NCI-H1930 (cell line): ENCODE measurements at regions not wholly inside any gene's neighbourhood (a gene's known extent, or its start where the extent isn't known, plus 50 kb on each side); places are given as distances from the start of the nearest gene placed in this dataset.

Experiments
- DNase-seq, 2 experiments: peaks; one replicate each; lab custom pipeline; 2025; lab: John Stamatoyannopoulos, UW

DNA sequence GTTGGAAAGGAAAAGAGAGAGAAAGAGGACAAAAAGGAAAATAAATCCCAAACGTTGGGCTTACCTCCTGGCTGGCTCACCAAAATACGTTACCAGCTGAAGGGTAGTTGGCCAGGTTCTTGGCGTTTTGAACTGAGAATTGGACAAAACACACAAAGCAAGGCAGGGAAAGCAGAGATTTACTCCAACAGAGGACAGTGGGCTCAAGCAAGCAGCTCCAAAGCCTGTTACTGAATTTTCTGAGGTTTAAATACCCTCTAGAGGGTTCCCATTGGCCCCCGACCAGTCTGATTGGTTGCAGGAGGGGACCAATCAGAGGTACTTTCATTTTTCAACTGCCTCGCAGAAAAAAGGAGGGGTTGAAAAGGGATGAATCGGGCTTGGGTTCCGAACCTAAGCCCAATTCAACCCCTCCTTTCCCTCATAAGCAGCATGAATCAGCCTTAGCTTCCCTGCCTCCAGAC is 55.6 kb upstream of the ALOX12 start:
- DNase-seq = no peak

DNA sequence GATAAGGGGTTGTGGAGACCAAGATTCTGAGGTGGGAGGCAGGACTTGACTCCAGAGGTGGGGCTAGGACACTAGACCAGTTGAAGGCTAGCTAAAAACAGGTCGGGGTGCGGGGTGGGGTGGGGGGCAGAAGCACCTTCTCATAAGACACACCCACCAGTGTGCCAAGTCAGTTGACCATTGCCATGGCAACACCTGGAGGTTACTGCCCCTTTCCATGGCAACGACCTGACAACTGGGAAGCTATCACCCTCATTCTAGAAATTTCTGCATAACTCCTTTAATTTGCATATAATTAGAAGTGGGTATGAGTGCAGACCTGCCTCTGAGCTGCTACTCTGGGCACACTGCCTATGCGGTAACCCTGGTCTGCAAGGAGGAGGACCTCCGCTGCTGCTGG is 53.9 kb upstream of the ALOX12 start:
- DNase-seq = no peak

- no peak for DNase-seq
These were observed 52.4 kb upstream of the ALOX12 start for GRCh38 chr17:6943406-6943805.
